Peyer's patch (tissue), 4 donors: ENCODE measurements at regions not wholly inside any gene's neighbourhood (a gene's known extent, or its start where the extent isn't known, plus 50 kb on each side); places are given as distances from the start of the nearest gene placed in this dataset.

ENCODE experiments used
- DNase-seq, 3 donors: peaks; one replicate each; pipeline ENCODE4 v3.0.0-alpha.2; 2017 to 2019
- H3K27ac ChIP-seq, 4 donors: fragments of 200-600 bp; sonication (generic); one replicate each; pipeline ENCODE4 v1.5.1; 2016 to 2019
- H3K27me3 ChIP-seq, 2 donors: fragments of 200-600 bp; sonication (generic); one replicate each; pipeline ENCODE4 v1.5.1; 2019
- H3K36me3 ChIP-seq, 3 donors: fragments of 200-600 bp; sonication (generic); one replicate each; pipeline ENCODE4 v1.5.1; 2016 to 2019
- H3K4me1 ChIP-seq, 4 donors: fragments of 200-600 bp; sonication (generic); one replicate each; pipeline ENCODE4 v1.5.1; 2016 to 2019
- H3K4me3 ChIP-seq, 4 donors: fragments of 200-600 bp; sonication (generic); 1 replicate in 3 of 4; 2 replicates in 1 of 4; pipeline ENCODE4 v1.5.1; 2016 to 2019; ENCODE audit warnings: mild to moderate bottlenecking in 1 of 4
- H3K9me3 ChIP-seq, 4 donors: fragments of 200-600 bp; sonication (generic); one replicate each; pipeline ENCODE4 v1.5.1; 2016 to 2019; ENCODE audit warnings: mild to moderate bottlenecking in 1 of 4
- CTCF ChIP-seq, 6 experiments: fragments of 450-650 bp in 4 of 6; fragments of 200-600 bp in 2 of 6; sonication (generic) in 1 of 6; IDR thresholded peaks; one replicate each; pipeline ENCODE4 v1.5.1; 2017 to 2019; ENCODE audit warnings: antibody characterized with exemption in 6 of 6, mild to moderate bottlenecking in 3 of 6, moderate library complexity in 1 of 6
- POLR2A ChIP-seq, 2 donors: fragments of 450-650 bp; IDR thresholded peaks; one replicate each; pipeline ENCODE4 v1.5.1; 2017; ENCODE audit warnings: antibody characterized with exemption in 2 of 2, mild to moderate bottlenecking in 2 of 2, moderate library complexity in 2 of 2

- no peak for DNase-seq
- H3K9me3 ChIP-seq, result no peaks in the 10 kb centered on the region
- H3K4me1 ChIP-seq, result no peaks in the 10 kb centered on the region
- TF ChIP-seq POLR2A (IDR thresholded peaks at IDR 0.05) (no peak), CTCF (IDR thresholded peaks at IDR 0.05) (no peak)
- H3K27ac ChIP-seq, result no peak overlapping the region
- H3K36me3 ChIP-seq, result no peaks in the 10 kb centered on the region
- no peaks in the 10 kb centered on the region for H3K27me3 ChIP-seq
- no peak overlapping the region for H3K4me3 ChIP-seq
These were observed 133.5 kb upstream of the B3GAT1 start for GRCh38 chr11:134545521-134545920.

GRCh38 chr11:134544095-134544815 is 132.2 kb upstream of the B3GAT1 start:
- no peak for DNase-seq
- no peak overlapping the region for H3K4me3 ChIP-seq
- no peak overlapping the region for H3K27ac ChIP-seq
- no peaks in the 10 kb centered on the region for H3K4me1 ChIP-seq
- no peaks in the 10 kb centered on the region for H3K9me3 ChIP-seq
- TF ChIP-seq POLR2A (IDR thresholded peaks at IDR 0.05), result no peak
- TF ChIP-seq CTCF (IDR thresholded peaks at IDR 0.05), result no peak
- H3K27me3 ChIP-seq, result no peaks in the 10 kb centered on the region
- H3K36me3 ChIP-seq, result no peaks in the 10 kb centered on the region

- Histone ChIP-seq H3K36me3 (no peaks in the 10 kb centered on the region), H3K9me3 (no peaks in the 10 kb centered on the region), H3K27ac (no peak overlapping the region), H3K27me3 (no peaks in the 10 kb centered on the region), H3K4me1 (no peaks in the 10 kb centered on the region), H3K4me3 (no peak overlapping the region)
- TF ChIP-seq CTCF (IDR thresholded peaks at IDR 0.05) (no peak), POLR2A (IDR thresholded peaks at IDR 0.05) (no peak)
- no peak for DNase-seq
These were observed 131.6 kb upstream of the B3GAT1 start for GRCh38 chr11:134543645-134544044.

GRCh38 chr11:134543241-134543640 is 131.2 kb upstream of the B3GAT1 start:
- H3K4me3 ChIP-seq, result no peak overlapping the region
- no peak overlapping the region for H3K27ac ChIP-seq
- no peaks in the 10 kb centered on the region for H3K9me3 ChIP-seq
- no peaks in the 10 kb centered on the region for H3K27me3 ChIP-seq
- DNase-seq, result no peak
- H3K36me3 ChIP-seq, result no peaks in the 10 kb centered on the region
- TF ChIP-seq CTCF (IDR thresholded peaks at IDR 0.05) (no peak), POLR2A (IDR thresholded peaks at IDR 0.05) (no peak)
- no peaks in the 10 kb centered on the region for H3K4me1 ChIP-seq

- TF ChIP-seq CTCF (IDR thresholded peaks at IDR 0.05), result no peak
- TF ChIP-seq POLR2A (IDR thresholded peaks at IDR 0.05), result no peak
- H3K9me3 ChIP-seq, result no peaks in the 10 kb centered on the region
- DNase-seq, result no peak
- no peak overlapping the region for H3K27ac ChIP-seq
- no peaks in the 10 kb centered on the region for H3K27me3 ChIP-seq
- H3K4me1 ChIP-seq, result no peaks in the 10 kb centered on the region
- H3K36me3 ChIP-seq, result no peaks in the 10 kb centered on the region
- no peak overlapping the region for H3K4me3 ChIP-seq
These were observed 130.5 kb upstream of the B3GAT1 start for GRCh38 chr11:134542401-134543165.
